Neural progenitor cell (in vitro differentiated cells): ENCODE measurements at regions not wholly inside any gene's neighbourhood (a gene's known extent, or its start where the extent isn't known, plus 50 kb on each side); places are given as distances from the start of the nearest gene placed in this dataset.

Experiments
- CTCF ChIP-seq: fragments of 200-600 bp; sonication (generic); IDR thresholded peaks from 2 replicates; pipeline ENCODE4 v1.5.1; 2017; ENCODE audit warnings: antibody characterized with exemption, mild to moderate bottlenecking
- EZH2 ChIP-seq: fragments of 200-600 bp; sonication (generic); IDR thresholded peaks from 2 replicates; pipeline ENCODE4 v1.6.1; 2017; ENCODE audit warnings: antibody characterized with exemption, mild to moderate bottlenecking, moderate library complexity
- EZH2phosphoT487 ChIP-seq: fragments of 200-600 bp; sonication (generic); IDR thresholded peaks from 2 replicates; pipeline ENCODE4 v1.6.1; 2017; ENCODE audit warnings: antibody characterized with exemption

GRCh38 chr9:26329974-26330373 is 562.6 kb downstream of the CAAP1 start:
- TF ChIP-seq CTCF (no peak), EZH2 (no peak), EZH2phosphoT487 (no peak)
